GM18519 (cell line): ENCODE measurements at regions not wholly inside any gene's neighbourhood (a gene's known extent, or its start where the extent isn't known, plus 50 kb on each side); places are given as distances from the start of the nearest gene placed in this dataset.

ENCODE experiments used
- ATAC-seq: cut with Tn5 transposase; IDR thresholded peaks from one replicate; pipeline ENCODE4 v1.9.1; 2021; ENCODE audit warnings: mild to moderate bottlenecking, moderate library complexity; ENCODE audit not compliant: unreplicated experiment, low FRiP score

DNA sequence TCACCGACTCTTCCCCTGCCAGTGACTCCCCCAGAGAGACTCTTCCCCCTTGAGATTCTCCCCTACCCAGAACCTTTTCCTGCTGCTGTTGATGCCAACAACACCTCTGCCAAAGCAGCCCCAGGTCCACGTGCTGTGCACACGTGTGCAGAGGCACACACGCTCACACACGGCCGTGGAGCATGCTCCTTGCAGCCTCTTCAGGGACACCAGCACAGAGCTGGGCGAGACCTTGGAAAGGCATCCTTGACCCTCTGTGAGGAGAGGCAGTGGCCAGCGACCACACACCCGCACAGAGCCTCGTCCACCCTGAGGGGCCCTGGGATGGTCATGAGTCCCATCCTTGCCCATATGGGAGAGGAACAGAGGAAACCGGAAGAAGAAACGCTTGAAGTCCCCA, 181.9 kb downstream of the RBFOX3 start:
- no peak for ATAC-seq

- ATAC-seq: no peak
Measured at GRCh38 chr17:79427621-79428539, 183.0 kb downstream of the RBFOX3 start.

DNA sequence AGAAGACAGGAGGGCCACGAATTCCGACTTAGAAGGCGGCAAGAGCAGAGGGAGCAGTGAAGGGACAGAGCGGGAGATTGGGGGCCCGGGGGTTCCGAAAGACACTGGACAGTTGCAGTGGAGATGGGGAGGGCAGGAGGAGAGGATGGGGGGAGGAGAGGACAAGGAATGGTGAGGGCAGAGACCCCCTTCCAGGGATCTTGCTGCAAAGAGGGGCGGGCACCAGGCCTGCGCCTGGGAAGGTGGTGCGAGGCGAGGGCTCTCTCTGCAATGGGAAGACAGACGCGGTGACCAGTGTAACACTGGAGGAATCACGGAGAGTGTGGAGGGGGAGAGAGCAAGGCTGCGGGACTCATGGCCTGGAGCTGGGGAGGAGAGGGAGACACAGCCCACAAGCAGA, 185.2 kb downstream of the RBFOX3 start:
- ATAC-seq: no peak

GRCh38 chr17:79424471-79425185, 186.2 kb downstream of the RBFOX3 start:
- no peak for ATAC-seq

- ATAC-seq: no peak
Measured at GRCh38 chr17:79423811-79424465, 186.9 kb downstream of the RBFOX3 start.

- no peak for ATAC-seq
Measured at GRCh38 chr17:79422236-79422635, 188.6 kb downstream of the RBFOX3 start.

DNA sequence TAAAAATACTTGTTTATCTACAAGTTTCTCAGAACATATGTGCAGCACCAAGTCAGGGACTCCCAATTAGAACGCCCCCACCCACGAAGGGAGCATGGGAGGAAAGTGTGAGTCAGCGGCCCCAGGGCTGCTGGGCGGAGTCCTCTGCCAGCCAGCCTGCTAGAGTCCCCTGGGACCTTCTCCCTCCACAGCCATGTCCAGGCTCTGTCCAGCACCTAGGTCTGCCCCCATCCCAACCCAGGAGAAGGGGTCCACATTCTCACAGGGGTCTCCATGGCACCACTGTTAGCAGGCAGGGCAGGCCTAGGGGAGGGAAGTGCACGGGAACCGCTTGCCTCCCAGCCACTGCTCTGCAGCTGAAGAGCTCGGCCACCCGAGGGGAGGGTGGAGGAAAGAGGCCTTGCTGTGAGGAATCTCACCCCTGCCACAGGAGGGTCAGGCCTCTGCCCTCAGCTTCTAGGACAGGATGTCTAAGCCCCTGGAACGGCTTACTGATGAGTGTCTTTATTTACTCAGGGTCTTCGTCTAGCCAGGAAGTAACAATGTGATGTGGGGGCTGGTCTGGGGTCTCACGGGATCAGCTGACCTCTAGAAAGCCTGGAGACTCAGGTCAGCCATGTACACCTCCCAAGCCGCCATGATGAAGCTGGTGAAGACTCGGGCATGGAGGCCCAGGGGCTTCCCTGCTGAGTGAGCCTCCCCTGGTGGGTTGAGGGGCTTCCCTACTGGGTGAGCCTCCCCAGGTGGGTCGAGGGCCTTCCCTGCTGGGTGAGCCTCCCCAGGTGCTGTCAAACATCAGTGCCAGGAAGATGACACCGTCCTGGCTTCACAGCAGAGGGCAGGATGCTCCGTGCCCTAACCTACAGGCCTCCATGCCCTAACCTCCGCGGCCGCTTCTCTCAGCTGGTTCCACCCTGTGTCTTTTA, 190.3 kb downstream of the RBFOX3 start:
- ATAC-seq: no peak

GRCh38 chr17:79417476-79417988, 193.3 kb downstream of the RBFOX3 start:
- ATAC-seq: no peak

DNA sequence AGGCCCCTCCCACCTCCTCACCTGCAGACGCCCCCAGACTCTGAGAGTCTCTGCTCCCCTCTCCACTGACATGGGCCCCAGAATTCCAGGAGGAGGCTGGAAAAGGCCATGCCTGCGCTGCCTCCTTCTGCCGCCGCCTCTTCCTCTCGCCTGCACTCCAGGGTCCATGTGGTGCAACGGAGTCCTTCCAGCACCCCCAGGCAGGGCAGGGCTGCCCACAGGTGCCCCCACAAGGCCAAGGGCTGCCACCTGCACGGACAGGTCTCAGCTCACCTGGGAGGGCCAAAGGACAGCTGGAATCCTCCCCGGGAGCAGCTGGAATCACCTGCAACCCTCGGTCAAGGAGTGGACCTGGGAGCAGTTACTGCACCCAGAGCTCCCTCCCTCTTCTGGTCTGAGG, 194.9 kb downstream of the RBFOX3 start:
- no peak for ATAC-seq

- no peak for ATAC-seq
Measured at GRCh38 chr17:79415365-79415764, 195.5 kb downstream of the RBFOX3 start.

DNA sequence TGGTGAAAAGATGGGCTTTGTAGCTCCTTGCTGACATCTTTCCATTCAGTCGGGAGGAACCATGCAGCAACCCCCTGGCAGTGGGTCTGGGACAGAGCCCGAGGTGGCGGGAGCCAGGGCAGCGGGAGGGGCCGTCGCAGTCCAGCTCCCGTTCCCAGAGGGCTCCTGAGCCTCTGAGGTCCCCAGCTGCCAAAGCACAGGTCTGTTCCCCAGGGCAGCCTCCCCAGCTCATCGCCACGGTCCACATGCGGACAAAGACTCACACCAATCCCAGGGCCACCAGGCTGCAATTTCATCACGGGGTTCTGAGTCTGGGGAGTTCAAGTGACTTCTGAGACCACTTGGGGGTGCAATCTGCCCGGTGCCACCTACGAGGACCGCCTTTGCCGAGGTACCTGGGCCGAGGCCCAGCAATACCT, 196.0 kb downstream of the RBFOX3 start:
- ATAC-seq: no peak

DNA sequence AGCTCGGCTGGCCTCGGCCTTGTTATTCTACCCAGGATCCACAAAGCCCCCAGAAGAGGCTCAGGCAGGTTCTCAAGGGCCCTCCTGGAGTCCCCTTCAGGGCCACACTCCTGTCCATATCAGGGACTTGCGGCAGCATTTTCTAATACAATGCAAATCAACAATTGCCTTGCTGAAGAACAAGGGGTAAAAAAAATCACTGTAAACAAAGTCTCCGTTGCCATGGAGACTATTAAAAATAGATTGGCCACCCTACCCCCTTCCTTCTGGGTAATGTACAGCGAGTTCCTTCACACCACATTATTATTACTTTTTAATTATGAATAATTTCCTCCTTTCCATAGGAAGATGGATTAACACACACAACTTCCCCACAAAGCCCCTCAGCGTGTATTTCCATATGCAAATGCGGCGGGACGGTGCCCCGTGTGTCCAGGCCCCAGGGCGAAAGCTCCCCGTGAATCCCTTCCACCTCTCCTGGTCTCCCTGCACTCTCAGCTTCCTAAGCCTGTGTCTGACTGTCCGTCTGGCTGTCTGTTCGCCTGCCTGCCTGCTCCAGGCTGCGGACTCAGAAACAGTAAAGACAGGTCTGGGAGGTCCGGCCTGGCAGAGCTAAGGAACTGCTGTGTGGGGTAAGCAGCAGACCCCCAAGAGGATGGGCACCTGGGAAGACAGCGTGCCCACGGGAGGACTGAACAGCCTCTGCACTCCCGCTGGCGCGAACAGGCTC, 196.6 kb downstream of the RBFOX3 start:
- no peak for ATAC-seq

- no peak for ATAC-seq
Measured at GRCh38 chr17:79413611-79414010, 197.2 kb downstream of the RBFOX3 start.

- ATAC-seq: no peak
Measured at GRCh38 chr17:79412886-79413390, 197.9 kb downstream of the RBFOX3 start.

DNA sequence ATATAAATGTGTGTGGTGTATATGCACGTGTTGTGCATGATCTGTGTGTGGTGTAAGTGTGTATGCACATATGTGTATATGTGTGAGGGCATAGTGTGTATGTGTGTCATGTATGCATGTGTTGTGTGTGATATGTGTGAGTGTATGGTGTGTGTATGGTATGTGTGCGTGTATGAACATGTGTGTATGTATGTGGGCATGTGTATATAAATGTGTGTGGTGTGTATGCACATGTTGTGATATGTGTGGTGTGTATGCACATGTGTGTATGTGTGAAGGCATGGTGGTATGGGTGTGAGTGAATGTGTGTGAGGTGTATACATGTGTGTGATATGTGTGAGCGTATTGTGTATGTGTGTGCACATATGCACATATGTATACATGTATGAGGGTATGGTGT, 198.7 kb downstream of the RBFOX3 start:
- no peak for ATAC-seq

GRCh38 chr17:79411419-79411818, 199.4 kb downstream of the RBFOX3 start:
- no peak for ATAC-seq

- no peak for ATAC-seq
Measured at GRCh38 chr17:79410681-79411080, 200.2 kb downstream of the RBFOX3 start.

- ATAC-seq: no peak
Measured at GRCh38 chr17:79408251-79408650, 202.6 kb downstream of the RBFOX3 start.

DNA sequence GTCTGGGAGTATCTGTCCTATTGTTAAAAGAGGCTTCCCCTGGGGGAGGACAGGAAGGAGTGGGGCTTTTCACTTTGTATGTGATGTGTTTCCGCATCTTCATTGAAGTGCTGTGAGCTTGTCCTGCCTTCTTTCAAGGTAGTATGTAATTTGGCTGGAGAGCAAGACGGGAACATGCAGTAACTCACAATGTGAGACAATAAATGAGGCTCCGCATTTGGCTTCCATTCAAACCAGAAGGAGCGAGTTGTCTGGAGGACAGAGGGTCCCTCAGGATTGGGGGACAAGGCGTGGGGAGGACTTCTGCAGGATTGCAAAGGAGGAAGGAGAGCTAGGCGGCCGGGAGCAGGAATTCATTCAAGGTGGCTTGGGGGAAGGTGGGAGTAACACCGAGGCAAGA, 203.5 kb downstream of the RBFOX3 start:
- ATAC-seq: no peak
